ENCODE measurements at regions not wholly inside any gene's neighbourhood (a gene's known extent, or its start where the extent isn't known, plus 50 kb on each side); places are given as distances from the start of the nearest gene placed in this dataset.

GRCh38 chr12:22900401-22900800 is 275.4 kb downstream of the ETNK1 start:
- intact Hi-C loops (cut with DNase I): no loop called here
- Histone ChIP-seq H3K27me3 (ENCODE audit: control insufficient read depth, insufficient read depth) (no peaks in the 10 kb centered on the region), H3K4me3 (ENCODE audit: low read length) (no peak overlapping the region), H3K9me3 (ENCODE audit: control insufficient read depth, low read length) (no peaks in the 10 kb centered on the region), H3K4me1 (ENCODE audit: control insufficient read depth, insufficient read depth, low read length) (no peaks in the 10 kb centered on the region), H3K27ac (ENCODE audit: low read length) (no peak overlapping the region)
- DNase-seq: no peak
- no peak for ATAC-seq

GRCh38 chr12:22904485-22904884 is 279.5 kb downstream of the ETNK1 start:
- H3K4me1 ChIP-seq (ENCODE audit: control insufficient read depth, insufficient read depth, low read length): no peaks in the 10 kb centered on the region
- H3K27ac ChIP-seq (ENCODE audit: low read length): no peak overlapping the region
- WGBS: 87% methylated on average over 1 of the region's 1 CpG
- H3K27me3 ChIP-seq (ENCODE audit: control insufficient read depth, insufficient read depth): no peaks in the 10 kb centered on the region
- intact Hi-C loops (cut with DNase I): no loop called here
- ATAC-seq: no peak
- no peak overlapping the region for H3K4me3 ChIP-seq (ENCODE audit: low read length)
- H3K9me3 ChIP-seq (ENCODE audit: control insufficient read depth, low read length): no peaks in the 10 kb centered on the region
- no peak for DNase-seq

DNA sequence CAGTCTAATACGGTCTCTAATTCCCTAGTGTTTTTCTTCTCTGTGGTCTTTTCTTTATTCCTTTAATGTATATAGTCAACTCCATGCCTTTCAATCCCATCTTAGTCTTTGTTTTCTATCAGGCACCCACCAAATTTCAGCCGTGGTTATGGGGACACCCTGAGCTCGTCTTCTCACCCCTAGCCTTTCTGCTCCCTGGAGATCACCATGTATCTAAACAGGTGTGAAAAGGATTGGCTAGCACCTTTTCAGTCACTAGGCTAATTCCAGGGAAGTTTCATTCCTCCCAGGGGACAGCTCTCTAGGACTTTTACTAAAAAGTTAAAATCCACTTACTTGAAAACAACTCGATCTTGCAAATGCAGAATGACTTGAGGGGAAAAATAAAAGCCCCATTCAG is 291.3 kb downstream of the ETNK1 start:
- no peak for ATAC-seq

GRCh38 chr12:22916815-22917214 is 291.8 kb downstream of the ETNK1 start:
- WGBS: 52% methylated on average over 4 of the region's 4 CpGs

More for the DNA sequence above, 291.3 kb downstream of the ETNK1 start:
- Histone ChIP-seq H3K27ac (ENCODE audit: low read length) (no peak overlapping the region), H3K27me3 (ENCODE audit: control insufficient read depth, insufficient read depth) (no peaks in the 10 kb centered on the region), H3K4me1 (ENCODE audit: control insufficient read depth, insufficient read depth, low read length) (peaks cover 2% of the 10 kb centered on the region), H3K9me3 (ENCODE audit: control insufficient read depth, low read length) (no peaks in the 10 kb centered on the region), H3K4me3 (ENCODE audit: low read length) (no peak overlapping the region)
- DNase-seq: no peak
- WGBS: 53% methylated on average over 4 of the region's 4 CpGs
- intact Hi-C loops (cut with DNase I): no loop called here

GRCh38 chr12:22919883-22920282 is 294.9 kb downstream of the ETNK1 start:
- Histone ChIP-seq H3K9me3 (ENCODE audit: control insufficient read depth, low read length) (no peaks in the 10 kb centered on the region), H3K4me1 (ENCODE audit: control insufficient read depth, insufficient read depth, low read length) (peaks cover 3% of the 10 kb centered on the region), H3K4me3 (ENCODE audit: low read length) (no peak overlapping the region), H3K27ac (ENCODE audit: low read length) (no peak overlapping the region), H3K27me3 (ENCODE audit: control insufficient read depth, insufficient read depth) (no peaks in the 10 kb centered on the region)
- ATAC-seq (no peak), DNase-seq (no peak)
- intact Hi-C loops (cut with DNase I): no loop called here
- 46% methylated on average over 3 of the region's 3 CpGs for WGBS

More at GRCh38 chr12:22916815-22917214, 291.8 kb downstream of the ETNK1 start:
- no peaks in the 10 kb centered on the region for H3K27me3 ChIP-seq (ENCODE audit: control insufficient read depth, insufficient read depth)
- no peak overlapping the region for H3K27ac ChIP-seq (ENCODE audit: low read length)
- no peak overlapping the region for H3K4me3 ChIP-seq (ENCODE audit: low read length)
- H3K4me1 ChIP-seq (ENCODE audit: control insufficient read depth, insufficient read depth, low read length): peaks cover 2% of the 10 kb centered on the region
- intact Hi-C loops (cut with DNase I): no loop called here
- no peaks in the 10 kb centered on the region for H3K9me3 ChIP-seq (ENCODE audit: control insufficient read depth, low read length)
- ATAC-seq (no peak), DNase-seq (no peak)

GRCh38 chr12:22923768-22924167 is 298.8 kb downstream of the ETNK1 start:
- Histone ChIP-seq H3K4me1 (ENCODE audit: control insufficient read depth, insufficient read depth, low read length) (peaks cover 3% of the 10 kb centered on the region), H3K27me3 (ENCODE audit: control insufficient read depth, insufficient read depth) (no peaks in the 10 kb centered on the region), H3K4me3 (ENCODE audit: low read length) (no peak overlapping the region), H3K9me3 (ENCODE audit: control insufficient read depth, low read length) (no peaks in the 10 kb centered on the region), H3K27ac (ENCODE audit: low read length) (no peak overlapping the region)
- WGBS: 70% methylated on average over 2 of the region's 2 CpGs
- intact Hi-C loops (cut with DNase I): no loop called here
- ATAC-seq: no peak
- DNase-seq: no peak

GRCh38 chr12:22924391-22924790 is 299.4 kb downstream of the ETNK1 start:
- peaks cover 3% of the 10 kb centered on the region for H3K4me1 ChIP-seq (ENCODE audit: control insufficient read depth, insufficient read depth, low read length)
- H3K4me3 ChIP-seq (ENCODE audit: low read length): no peak overlapping the region
- 88% methylated on average over 2 of the region's 2 CpGs for WGBS
- no peak overlapping the region for H3K27ac ChIP-seq (ENCODE audit: low read length)
- ATAC-seq (no peak), DNase-seq (no peak)
- intact Hi-C loops (cut with DNase I): no loop called here
- H3K9me3 ChIP-seq (ENCODE audit: control insufficient read depth, low read length): no peaks in the 10 kb centered on the region
- no peaks in the 10 kb centered on the region for H3K27me3 ChIP-seq (ENCODE audit: control insufficient read depth, insufficient read depth)

GRCh38 chr12:22925623-22926022 is 300.7 kb downstream of the ETNK1 start:
- Histone ChIP-seq H3K4me1 (ENCODE audit: control insufficient read depth, insufficient read depth, low read length) (peaks cover 1% of the 10 kb centered on the region), H3K4me3 (ENCODE audit: low read length) (no peak overlapping the region), H3K27ac (ENCODE audit: low read length) (no peak overlapping the region), H3K27me3 (ENCODE audit: control insufficient read depth, insufficient read depth) (no peaks in the 10 kb centered on the region), H3K9me3 (ENCODE audit: control insufficient read depth, low read length) (no peaks in the 10 kb centered on the region)
- intact Hi-C loops (cut with DNase I): no loop called here
- no peak for DNase-seq
- ATAC-seq: no peak
- 74% methylated on average over 2 of the region's 2 CpGs for WGBS

DNA sequence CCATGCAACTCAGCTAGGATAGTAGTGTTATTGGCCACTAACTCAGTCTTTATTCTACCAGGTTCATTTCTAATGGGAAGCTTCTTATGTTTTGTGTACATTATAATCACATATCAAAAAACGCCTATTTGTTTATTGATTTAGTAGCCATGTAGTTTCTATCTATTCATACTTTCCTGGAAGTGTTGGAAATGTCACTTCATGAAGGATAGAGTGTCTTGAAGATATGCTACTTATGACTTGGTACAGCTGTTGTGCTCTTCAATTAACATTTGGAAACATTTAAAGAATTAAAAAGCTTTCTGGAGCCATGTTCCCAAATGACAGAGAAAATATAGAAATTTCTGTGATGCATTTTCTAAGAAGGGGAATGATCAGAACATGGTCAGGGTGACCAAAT is 307.5 kb downstream of the ETNK1 start:
- Histone ChIP-seq H3K4me1 (ENCODE audit: control insufficient read depth, insufficient read depth, low read length) (no peaks in the 10 kb centered on the region), H3K27ac (ENCODE audit: low read length) (no peak overlapping the region), H3K4me3 (ENCODE audit: low read length) (no peak overlapping the region), H3K9me3 (ENCODE audit: control insufficient read depth, low read length) (no peaks in the 10 kb centered on the region), H3K27me3 (ENCODE audit: control insufficient read depth, insufficient read depth) (no peaks in the 10 kb centered on the region)
- no peak for ATAC-seq
- no peak for DNase-seq
- 59% methylated on average over 1 of the region's 1 CpG for WGBS
- intact Hi-C loops (cut with DNase I): no loop called here

- Histone ChIP-seq H3K27ac (ENCODE audit: low read length) (no peak overlapping the region), H3K9me3 (ENCODE audit: control insufficient read depth, low read length) (no peaks in the 10 kb centered on the region), H3K27me3 (ENCODE audit: control insufficient read depth, insufficient read depth) (no peaks in the 10 kb centered on the region), H3K4me3 (ENCODE audit: low read length) (no peak overlapping the region), H3K4me1 (ENCODE audit: control insufficient read depth, insufficient read depth, low read length) (no peaks in the 10 kb centered on the region)
- ATAC-seq (no peak), DNase-seq (peak in 2 of 3 donors; percentile 28 to 63)
- intact Hi-C loops (cut with DNase I): no loop called here
- 61% methylated on average over 12 of the region's 12 CpGs for WGBS
Observed at GRCh38 chr12:22935090-22935489, 310.1 kb downstream of the ETNK1 start.

- H3K27ac ChIP-seq (ENCODE audit: low read length): no peak overlapping the region
- no peak overlapping the region for H3K4me3 ChIP-seq (ENCODE audit: low read length)
- no peaks in the 10 kb centered on the region for H3K9me3 ChIP-seq (ENCODE audit: control insufficient read depth, low read length)
- DNase-seq (no peak), ATAC-seq (no peak)
- no peaks in the 10 kb centered on the region for H3K27me3 ChIP-seq (ENCODE audit: control insufficient read depth, insufficient read depth)
- intact Hi-C loops (cut with DNase I): no loop called here
- H3K4me1 ChIP-seq (ENCODE audit: control insufficient read depth, insufficient read depth, low read length): no peaks in the 10 kb centered on the region
- WGBS: 75% methylated on average over 7 of the region's 7 CpGs
Observed at GRCh38 chr12:22935501-22935900, 310.5 kb downstream of the ETNK1 start.

- no peaks in the 10 kb centered on the region for H3K4me1 ChIP-seq (ENCODE audit: control insufficient read depth, insufficient read depth, low read length)
- no peaks in the 10 kb centered on the region for H3K9me3 ChIP-seq (ENCODE audit: control insufficient read depth, low read length)
- intact Hi-C loops (cut with DNase I): no loop called here
- ATAC-seq: no peak
- DNase-seq: no peak
- H3K27me3 ChIP-seq (ENCODE audit: control insufficient read depth, insufficient read depth): no peaks in the 10 kb centered on the region
- H3K27ac ChIP-seq (ENCODE audit: low read length): no peak overlapping the region
- H3K4me3 ChIP-seq (ENCODE audit: low read length): no peak overlapping the region
- 95% methylated on average over 2 of the region's 2 CpGs for WGBS
Observed at GRCh38 chr12:22938323-22938722, 313.4 kb downstream of the ETNK1 start.

Data from right cardiac atrium (tissue), 5 donors.